CD14-positive monocyte (primary cell): ENCODE measurements at regions not wholly inside any gene's neighbourhood (a gene's known extent, or its start where the extent isn't known, plus 50 kb on each side); places are given as distances from the start of the nearest gene placed in this dataset.

Source experiments
- DNase-seq, 3 donors: peaks; one replicate each; pipeline ENCODE4 v3.0.0-alpha.2; 2011 to 2022
- H2AFZ ChIP-seq: 2 replicates; pipeline ENCODE4 v1.6.0; 2012; ENCODE audit warnings: mild to moderate bottlenecking, low read depth, low read length, inconsistent platforms; ENCODE audit not compliant: insufficient read depth, poor library complexity, severe bottlenecking
- H3K27ac ChIP-seq, 2 donors: 1 replicate in 1 of 2; 2 replicates in 1 of 2; pipeline ENCODE4 v1.5.1; 2012 to 2013; ENCODE audit warnings: low read length in 2 of 2, control low read depth in 1 of 2, inconsistent platforms in 1 of 2, low read depth in 1 of 2, mild to moderate bottlenecking in 1 of 2
- H3K27me3 ChIP-seq, 2 donors: one replicate each; pipeline versions ENCODE4 v1.6.0 to v1.6.1; 2011 to 2013; ENCODE audit warnings: low read length in 2 of 2; ENCODE audit not compliant: control insufficient read depth in 2 of 2, insufficient read depth in 2 of 2
- H3K36me3 ChIP-seq, 2 donors: replicated peaks in 1 of 2; 1 replicate in 1 of 2; 2 replicates in 1 of 2; pipeline versions ENCODE4 v1.5.1 to v1.6.1; 2012 to 2013; ENCODE audit warnings: low read length in 2 of 2, control low read depth in 1 of 2, inconsistent platforms in 1 of 2, mild to moderate bottlenecking in 1 of 2; ENCODE audit not compliant: insufficient read depth in 2 of 2, control insufficient read depth in 1 of 2
- H3K4me1 ChIP-seq, 2 donors: 1 replicate in 1 of 2; 2 replicates in 1 of 2; pipeline versions ENCODE4 v1.5.1 to v1.6.1; 2012 to 2013; ENCODE audit warnings: low read length in 2 of 2, control low read depth in 1 of 2, inconsistent platforms in 1 of 2, mild to moderate bottlenecking in 1 of 2, moderate library complexity in 1 of 2; ENCODE audit not compliant: insufficient read depth in 2 of 2, control insufficient read depth in 1 of 2
- H3K4me2 ChIP-seq: replicated peaks from 2 replicates; pipeline ENCODE3; 2012; ENCODE audit warnings: low read length, moderate library complexity, mild to moderate bottlenecking; ENCODE audit not compliant: poor library complexity, severe bottlenecking; ENCODE audit errors: extremely low read depth
- H3K4me3 ChIP-seq, 3 experiments: fragments of 200-600 bp in 1 of 3; sonication (generic) in 1 of 3; replicated peaks in 1 of 3; 1 replicate in 2 of 3; 2 replicates in 1 of 3; pipeline ENCODE4 v1.5.1; 2011 to 2013; ENCODE audit warnings: low read length in 3 of 3, mild to moderate bottlenecking in 3 of 3, control low read depth in 2 of 3, low read depth in 2 of 3, inconsistent platforms in 1 of 3, moderate library complexity in 1 of 3
- H3K79me2 ChIP-seq: 2 replicates; pipeline ENCODE4 v1.6.0; 2012; ENCODE audit warnings: mild to moderate bottlenecking, control low read depth, inconsistent platforms, low read length, moderate library complexity; ENCODE audit not compliant: insufficient read depth
- H3K9ac ChIP-seq: 2 replicates; pipeline ENCODE4 v1.6.0; 2017; ENCODE audit warnings: low read length, mild to moderate bottlenecking; ENCODE audit not compliant: insufficient read depth, poor library complexity, severe bottlenecking
- H3K9me3 ChIP-seq, 2 donors: replicated peaks in 1 of 2; 1 replicate in 1 of 2; 2 replicates in 1 of 2; pipeline versions ENCODE4 v1.5.1 to v1.6.1; 2012 to 2013; ENCODE audit warnings: low read length in 2 of 2, control low read depth in 1 of 2; ENCODE audit not compliant: control insufficient read depth in 1 of 2, insufficient read depth in 1 of 2
- H4K20me1 ChIP-seq: 2 replicates; pipeline ENCODE4 v1.6.0; 2012; ENCODE audit warnings: mild to moderate bottlenecking, low read length, control low read depth, moderate library complexity; ENCODE audit not compliant: insufficient read depth
- H3K27ac Mint-ChIP-seq, 7 donors: one replicate each; pipeline ENCODE4 v1.8.0; 2020; ENCODE audit warnings: mild to moderate bottlenecking in 7 of 7, mixed read lengths in 7 of 7, moderate library complexity in 6 of 7, inconsistent platforms in 2 of 7
- H3K27me3 Mint-ChIP-seq, 3 donors: one replicate each; pipeline ENCODE4 v1.8.0; 2021 to 2022; ENCODE audit warnings: low read depth in 3 of 3, mild to moderate bottlenecking in 3 of 3, mixed read lengths in 3 of 3, moderate library complexity in 3 of 3, inconsistent platforms in 1 of 3
- H3K36me3 Mint-ChIP-seq, 2 donors: one replicate each; pipeline ENCODE4 v1.8.0; 2020; ENCODE audit warnings: mixed read lengths in 2 of 2, inconsistent platforms in 1 of 2, mild to moderate bottlenecking in 1 of 2
- H3K4me1 Mint-ChIP-seq: one replicate; pipeline ENCODE4 v1.8.0; 2020; ENCODE audit warnings: mild to moderate bottlenecking, mixed read lengths
- H3K4me3 Mint-ChIP-seq, 2 donors: one replicate each; pipeline ENCODE4 v1.8.0; 2020; ENCODE audit warnings: mild to moderate bottlenecking in 2 of 2, mixed read lengths in 2 of 2, moderate library complexity in 1 of 2
- H3K9me3 Mint-ChIP-seq, 7 donors: one replicate each; pipeline ENCODE4 v1.8.0; 2020 to 2022; ENCODE audit warnings: mixed read lengths in 7 of 7, mild to moderate bottlenecking in 6 of 7, moderate library complexity in 6 of 7, inconsistent platforms in 2 of 7
- WGBS: methylation state at CpG from one replicate; pipeline ENCODE4 v1.1.5; 2013; ENCODE audit warnings: missing lambda C conversion rate; ENCODE audit not compliant: insufficient coverage; 5-methylcytosine and 5-hydroxymethylcytosine counted together
- intact Hi-C, 2 donors: fragments of 100-400 bp; cut with micrococcal nuclease; formaldehyde crosslinking; loops; one replicate each; pipeline versions ENCODE4 v1.15.0 to v1.15.1; 2023
- TF ChIP-seq, protein P1 (sequence below): fragments of 200-600 bp; IDR thresholded peaks from one replicate; pipeline ENCODE4 v1.8.0; 2022; ENCODE audit warnings: antibody characterized with exemption, mild to moderate bottlenecking

DNA sequence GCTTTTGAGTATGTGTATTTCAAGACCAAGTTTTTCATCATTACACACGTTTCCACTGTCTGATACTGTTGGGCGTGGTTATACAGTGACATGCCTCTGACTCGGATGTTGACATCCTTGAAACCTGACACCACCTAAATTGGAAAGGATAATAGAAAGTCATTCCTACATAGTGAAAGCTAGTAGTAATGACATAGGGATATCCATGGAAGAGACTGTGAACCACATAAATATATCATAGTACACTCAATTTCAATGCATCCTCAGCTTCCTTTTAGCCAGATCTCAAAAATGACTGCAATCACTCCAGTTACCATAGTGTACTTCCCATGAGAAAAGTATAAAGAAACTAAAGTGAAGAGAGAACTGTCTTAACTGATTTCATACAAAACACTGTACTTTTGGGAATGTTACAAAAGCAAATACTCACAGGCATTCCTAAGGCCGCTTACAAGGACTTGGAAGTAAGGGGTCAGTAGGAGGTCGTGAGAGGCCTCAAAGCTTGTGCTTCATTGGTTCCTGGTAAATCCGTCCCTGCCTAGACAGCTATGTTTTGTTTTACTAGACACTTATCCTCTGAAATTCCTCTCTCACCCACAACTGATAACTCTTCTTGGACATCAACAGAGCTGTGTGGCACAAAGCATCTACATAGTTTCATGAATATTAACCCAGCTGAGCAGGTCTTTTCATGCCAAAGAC lies 71.8 kb upstream of the VWDE start:
- H3K27ac ChIP-seq, result no peak overlapping the region
- H3K27me3 ChIP-seq, result no peaks in the 10 kb centered on the region
- TF ChIP-seq, protein P1, sequence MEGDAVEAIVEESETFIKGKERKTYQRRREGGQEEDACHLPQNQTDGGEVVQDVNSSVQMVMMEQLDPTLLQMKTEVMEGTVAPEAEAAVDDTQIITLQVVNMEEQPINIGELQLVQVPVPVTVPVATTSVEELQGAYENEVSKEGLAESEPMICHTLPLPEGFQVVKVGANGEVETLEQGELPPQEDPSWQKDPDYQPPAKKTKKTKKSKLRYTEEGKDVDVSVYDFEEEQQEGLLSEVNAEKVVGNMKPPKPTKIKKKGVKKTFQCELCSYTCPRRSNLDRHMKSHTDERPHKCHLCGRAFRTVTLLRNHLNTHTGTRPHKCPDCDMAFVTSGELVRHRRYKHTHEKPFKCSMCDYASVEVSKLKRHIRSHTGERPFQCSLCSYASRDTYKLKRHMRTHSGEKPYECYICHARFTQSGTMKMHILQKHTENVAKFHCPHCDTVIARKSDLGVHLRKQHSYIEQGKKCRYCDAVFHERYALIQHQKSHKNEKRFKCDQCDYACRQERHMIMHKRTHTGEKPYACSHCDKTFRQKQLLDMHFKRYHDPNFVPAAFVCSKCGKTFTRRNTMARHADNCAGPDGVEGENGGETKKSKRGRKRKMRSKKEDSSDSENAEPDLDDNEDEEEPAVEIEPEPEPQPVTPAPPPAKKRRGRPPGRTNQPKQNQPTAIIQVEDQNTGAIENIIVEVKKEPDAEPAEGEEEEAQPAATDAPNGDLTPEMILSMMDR, result no peak
- Mint-ChIP-seq H3K27ac (no peak overlapping the region), H3K4me1 (no peaks in the 10 kb centered on the region), H3K27me3 (peaks cover 0 to 3% (median 0%) of the 10 kb centered on the region in 3 donors), H3K4me3 (no peak overlapping the region), H3K9me3 (peaks cover 0 to 6% (median 0%) of the 10 kb centered on the region in 7 donors), H3K36me3 (no peaks in the 10 kb centered on the region)
- DNase-seq, result no peak
- no peak overlapping the region for H2AFZ ChIP-seq
- no peak overlapping the region for H3K4me3 ChIP-seq
- no peaks in the 10 kb centered on the region for H3K36me3 ChIP-seq
- no CpG with 5 or more reads among the region's 6 CpGs for WGBS
- no peak overlapping the region for H3K9ac ChIP-seq
- intact Hi-C loops, result no loop called here
- no peak overlapping the region for H3K4me2 ChIP-seq
- no peaks in the 10 kb centered on the region for H3K79me2 ChIP-seq
- H3K4me1 ChIP-seq, result no peaks in the 10 kb centered on the region
- H4K20me1 ChIP-seq, result no peaks in the 10 kb centered on the region
- peaks cover 0 to 3% of the 10 kb centered on the region in 2 donors for H3K9me3 ChIP-seq

DNA sequence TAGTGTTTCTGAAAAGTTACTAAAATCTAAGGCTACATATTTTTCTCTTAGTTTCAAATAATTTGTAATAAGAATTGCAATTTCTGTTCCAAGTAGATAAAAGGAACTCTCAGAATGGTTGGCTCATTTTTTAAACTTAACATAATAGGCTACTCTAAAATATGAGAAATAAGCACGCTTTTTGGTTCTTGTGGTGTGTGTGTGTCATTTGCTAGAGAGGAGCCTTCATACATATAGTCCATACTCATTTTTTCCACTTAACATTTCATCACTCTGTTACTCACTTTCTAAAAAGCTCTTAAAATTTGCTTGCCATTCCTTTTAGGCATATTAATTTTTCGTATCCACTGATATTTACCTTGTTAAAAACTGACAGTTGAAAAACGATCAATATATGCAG lies 74.0 kb upstream of the VWDE start:
- H3K27me3 ChIP-seq, result no peaks in the 10 kb centered on the region
- no peak for DNase-seq
- H3K27ac ChIP-seq, result no peak overlapping the region
- Mint-ChIP-seq H3K27ac (no peak overlapping the region), H3K4me3 (no peak overlapping the region), H3K9me3 (no peaks in the 10 kb centered on the region), H3K4me1 (no peaks in the 10 kb centered on the region), H3K27me3 (peaks cover 0 to 3% (median 1%) of the 10 kb centered on the region in 3 donors), H3K36me3 (no peaks in the 10 kb centered on the region)
- H3K79me2 ChIP-seq, result no peaks in the 10 kb centered on the region
- H3K9ac ChIP-seq, result no peak overlapping the region
- no peaks in the 10 kb centered on the region for H3K36me3 ChIP-seq
- H4K20me1 ChIP-seq, result no peaks in the 10 kb centered on the region
- H2AFZ ChIP-seq, result no peak overlapping the region
- no peaks in the 10 kb centered on the region for H3K9me3 ChIP-seq
- WGBS, result no CpG with 5 or more reads among the region's 3 CpGs
- no peak overlapping the region for H3K4me3 ChIP-seq
- H3K4me1 ChIP-seq, result no peaks in the 10 kb centered on the region
- H3K4me2 ChIP-seq, result no peak overlapping the region
- TF ChIP-seq, protein P1, result no peak
- intact Hi-C loops, result no loop called here
